Trophoblast cell (in vitro differentiated cells and primary cell): ENCODE measurements at regions not wholly inside any gene's neighbourhood (a gene's known extent, or its start where the extent isn't known, plus 50 kb on each side); places are given as distances from the start of the nearest gene placed in this dataset.

Source experiments
- DNase-seq, 2 donors: peaks; one replicate each; pipeline ENCODE4 v3.0.0-alpha.2; 2016
- H2AFZ ChIP-seq: 2 replicates; pipeline ENCODE4 v1.6.1; 2013; ENCODE audit warnings: low read length, moderate library complexity, mild to moderate bottlenecking; ENCODE audit not compliant: insufficient read depth, poor library complexity
- H2AK5ac ChIP-seq: 2 replicates; pipeline ENCODE4 v1.6.1; 2013; ENCODE audit warnings: mild to moderate bottlenecking, low read length
- H2BK120ac ChIP-seq: 2 replicates; pipeline ENCODE4 v1.6.1; 2013; ENCODE audit warnings: low read length, mild to moderate bottlenecking, moderate library complexity; ENCODE audit not compliant: insufficient read depth, poor library complexity
- H2BK12ac ChIP-seq: 2 replicates; pipeline ENCODE4 v1.6.1; 2013; ENCODE audit warnings: mild to moderate bottlenecking, low read length, moderate library complexity
- H2BK5ac ChIP-seq: 2 replicates; pipeline ENCODE4 v1.6.1; 2013; ENCODE audit warnings: low read length, low read depth, moderate library complexity, mild to moderate bottlenecking; ENCODE audit not compliant: poor library complexity
- H3K14ac ChIP-seq: 2 replicates; pipeline ENCODE4 v1.6.1; 2013; ENCODE audit warnings: mild to moderate bottlenecking, low read length
- H3K18ac ChIP-seq: 2 replicates; pipeline ENCODE4 v1.6.1; 2013; ENCODE audit warnings: mild to moderate bottlenecking, low read length
- H3K23ac ChIP-seq: 2 replicates; pipeline ENCODE4 v1.6.1; 2013; ENCODE audit warnings: low read length
- H3K27ac ChIP-seq: 2 replicates; pipeline ENCODE4 v1.5.1; 2013; ENCODE audit warnings: low read depth, mild to moderate bottlenecking, inconsistent platforms, low read length, moderate library complexity
- H3K27me3 ChIP-seq: 2 replicates; pipeline ENCODE4 v1.6.1; 2013; ENCODE audit warnings: inconsistent platforms, mild to moderate bottlenecking, low read length, moderate library complexity; ENCODE audit not compliant: insufficient read depth
- H3K36me3 ChIP-seq, 2 experiments: 1 replicate in 1 of 2; 2 replicates in 1 of 2; pipeline ENCODE4 v1.6.1; 2013; ENCODE audit warnings: low read length in 2 of 2, mild to moderate bottlenecking in 2 of 2, moderate library complexity in 1 of 2; ENCODE audit not compliant: insufficient read depth in 2 of 2, control insufficient read depth in 1 of 2
- H3K4ac ChIP-seq: 2 replicates; pipeline ENCODE4 v1.6.1; 2013; ENCODE audit warnings: low read depth, mild to moderate bottlenecking, low read length, moderate library complexity
- H3K4me1 ChIP-seq, 2 experiments: 1 replicate in 1 of 2; 2 replicates in 1 of 2; pipeline ENCODE4 v1.6.1; 2013; ENCODE audit warnings: low read length in 2 of 2, mild to moderate bottlenecking in 2 of 2, moderate library complexity in 1 of 2; ENCODE audit not compliant: insufficient read depth in 2 of 2, control insufficient read depth in 1 of 2
- H3K4me2 ChIP-seq: 2 replicates; pipeline ENCODE4 v1.6.1; 2013; ENCODE audit warnings: inconsistent platforms, mild to moderate bottlenecking, low read length, moderate library complexity
- H3K4me3 ChIP-seq: 2 replicates; pipeline ENCODE4 v1.5.1; 2013; ENCODE audit warnings: mild to moderate bottlenecking, low read depth, low read length, inconsistent platforms
- H3K79me1 ChIP-seq: one replicate; pipeline ENCODE4 v1.6.1; 2013; ENCODE audit warnings: low read length
- H3K79me2 ChIP-seq: 2 replicates; pipeline ENCODE4 v1.6.1; 2013; ENCODE audit warnings: low read length, mild to moderate bottlenecking; ENCODE audit not compliant: control insufficient read depth, insufficient read depth, poor library complexity
- H3K9ac ChIP-seq: 2 replicates; pipeline ENCODE4 v1.6.1; 2013; ENCODE audit warnings: mild to moderate bottlenecking, low read length
- H3K9me3 ChIP-seq: 2 replicates; pipeline ENCODE4 v1.6.1; 2013; ENCODE audit warnings: low read depth, mild to moderate bottlenecking, control low read depth, inconsistent platforms, low read length; ENCODE audit not compliant: insufficient read depth
- H4K12ac ChIP-seq: 2 replicates; pipeline ENCODE4 v1.6.1; 2013; ENCODE audit warnings: low read depth, mild to moderate bottlenecking, low read length, moderate library complexity
- H4K8ac ChIP-seq: 2 replicates; pipeline ENCODE4 v1.6.1; 2013; ENCODE audit warnings: low read depth, mild to moderate bottlenecking, low read length, moderate library complexity
- H4K91ac ChIP-seq: one replicate; pipeline ENCODE4 v1.6.1; 2013; ENCODE audit warnings: low read depth, mild to moderate bottlenecking, low read length, moderate library complexity
- WGBS: extraction: QIAGEN DNeasy Blood & Tissue Kit; methylation state at CpG from one replicate; pipeline ENCODE4 v1.1.7; 2013; ENCODE audit warnings: missing lambda C conversion rate; ENCODE audit not compliant: insufficient read length, insufficient coverage; ENCODE audit errors: extremely low coverage; 5-methylcytosine and 5-hydroxymethylcytosine counted together

DNA sequence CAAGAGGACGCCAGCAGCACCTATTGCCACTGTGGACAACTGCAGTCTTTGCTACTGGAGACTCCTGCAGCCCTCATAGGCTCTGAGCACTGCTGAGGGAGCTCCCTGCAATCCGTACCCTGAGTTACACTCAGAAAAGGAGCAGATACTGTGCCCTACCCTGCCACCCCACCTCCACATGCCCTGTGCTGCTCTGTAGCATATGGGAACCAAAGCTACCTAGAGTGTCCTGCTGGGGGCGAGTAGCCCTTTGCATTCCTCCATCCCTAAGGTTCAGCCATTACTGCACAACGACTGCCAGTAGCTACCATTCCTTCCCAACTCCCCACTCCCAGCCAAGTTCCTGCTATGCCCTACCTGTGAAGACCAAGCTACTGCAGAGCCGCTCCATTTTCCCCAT lies 90.2 kb upstream of the SNCAIP start:
- Histone ChIP-seq H3K4ac (no peak overlapping the region), H3K9ac (no peak overlapping the region), H2BK5ac (no peak overlapping the region), H3K27me3 (no peaks in the 10 kb centered on the region), H4K8ac (no peak overlapping the region), H3K14ac (no peak overlapping the region), H3K4me3 (no peak overlapping the region), H2AK5ac (no peak overlapping the region), H3K4me2 (no peak overlapping the region), H3K36me3 (no peaks in the 10 kb centered on the region), H3K79me1 (no peaks in the 10 kb centered on the region), H3K9me3 (peaks cover 2% of the 10 kb centered on the region), H3K4me1 (no peaks in the 10 kb centered on the region), H3K79me2 (no peaks in the 10 kb centered on the region), H4K91ac (no peak overlapping the region), H3K27ac (no peak overlapping the region), H2BK12ac (no peak overlapping the region), H2BK120ac (no peak overlapping the region), H3K18ac (no peak overlapping the region), H4K12ac (no peak overlapping the region), H3K23ac (no peak overlapping the region), H2AFZ (no peak overlapping the region)
- no CpG with 5 or more reads among the region's 5 CpGs for WGBS
- DNase-seq: no peak

DNA sequence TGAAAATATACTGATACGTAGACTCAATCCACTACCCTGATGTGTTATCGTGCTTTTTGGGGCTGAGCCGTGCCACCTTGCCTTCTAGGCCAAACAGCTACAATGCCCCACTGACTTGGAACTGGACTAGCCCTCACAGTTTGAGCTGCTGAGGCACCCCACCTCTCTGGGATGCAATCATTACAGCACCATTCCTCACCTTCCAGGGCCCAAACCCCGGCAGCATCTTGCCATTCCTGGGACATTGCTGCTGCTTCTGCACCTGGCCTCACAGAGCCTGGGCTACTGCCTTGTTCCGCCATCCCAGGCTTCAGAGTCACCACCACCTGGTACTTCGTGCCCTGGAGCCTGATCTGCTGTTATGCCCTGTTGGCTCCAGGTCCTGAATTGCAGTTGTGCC lies 89.5 kb upstream of the SNCAIP start:
- Histone ChIP-seq H4K91ac (no peak overlapping the region), H3K36me3 (no peaks in the 10 kb centered on the region), H3K4ac (no peak overlapping the region), H3K9ac (no peak overlapping the region), H2BK12ac (no peak overlapping the region), H3K4me1 (no peaks in the 10 kb centered on the region), H3K4me2 (no peak overlapping the region), H3K18ac (no peak overlapping the region), H3K27ac (no peak overlapping the region), H2AK5ac (no peak overlapping the region), H2BK5ac (no peak overlapping the region), H4K8ac (no peak overlapping the region), H3K23ac (no peak overlapping the region), H3K79me1 (no peaks in the 10 kb centered on the region), H3K79me2 (no peaks in the 10 kb centered on the region), H3K14ac (no peak overlapping the region), H4K12ac (no peak overlapping the region), H3K4me3 (no peak overlapping the region), H2AFZ (no peak overlapping the region), H3K27me3 (no peaks in the 10 kb centered on the region), H2BK120ac (no peak overlapping the region), H3K9me3 (peaks cover 2% of the 10 kb centered on the region)
- no peak for DNase-seq
- WGBS: no CpG with 5 or more reads among the region's 6 CpGs

DNA sequence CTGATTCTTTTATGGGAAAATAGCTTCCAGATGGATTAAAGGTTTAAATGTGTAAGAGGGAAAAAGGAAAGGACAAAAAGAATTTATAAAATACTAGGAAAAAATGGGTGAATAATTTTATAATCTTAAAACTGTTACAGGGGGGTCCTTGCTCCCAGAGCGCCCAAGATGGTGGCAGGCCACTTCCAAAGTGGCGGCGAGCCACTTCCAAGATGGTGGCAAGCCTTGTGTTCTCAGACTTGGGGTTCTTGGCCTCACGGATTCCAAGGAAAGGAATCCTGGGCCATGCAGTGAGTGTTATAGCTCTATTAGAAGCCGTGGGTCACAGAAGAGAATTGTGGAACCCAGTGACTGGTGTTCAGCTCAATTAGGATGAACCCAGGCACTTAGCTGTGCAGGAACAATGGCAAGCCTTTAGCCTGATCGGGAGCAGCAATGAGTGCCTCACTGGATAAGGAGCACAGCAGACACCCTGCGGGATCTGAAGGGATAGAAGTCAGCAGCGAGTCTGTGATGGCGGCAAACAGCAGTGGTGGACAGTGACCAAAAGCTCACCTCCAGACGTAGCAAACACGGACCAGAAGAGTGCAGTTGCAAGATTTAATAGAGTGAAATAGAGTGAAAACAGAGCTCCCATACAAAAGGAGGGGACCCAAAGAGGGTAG lies 83.2 kb upstream of the SNCAIP start:
- H4K8ac ChIP-seq: no peak overlapping the region
- H3K4me1 ChIP-seq: no peaks in the 10 kb centered on the region
- H3K27ac ChIP-seq: no peak overlapping the region
- no peak overlapping the region for H3K4me3 ChIP-seq
- H2BK120ac ChIP-seq: no peak overlapping the region
- no peak overlapping the region for H2BK12ac ChIP-seq
- no peak overlapping the region for H2AFZ ChIP-seq
- H3K27me3 ChIP-seq: no peaks in the 10 kb centered on the region
- no peak overlapping the region for H2AK5ac ChIP-seq
- H4K91ac ChIP-seq: no peak overlapping the region
- H3K36me3 ChIP-seq: no peaks in the 10 kb centered on the region
- peaks cover 2% of the 10 kb centered on the region for H3K9me3 ChIP-seq
- H3K4me2 ChIP-seq: no peak overlapping the region
- WGBS: no CpG with 5 or more reads among the region's 11 CpGs
- H3K14ac ChIP-seq: no peak overlapping the region
- H3K9ac ChIP-seq: no peak overlapping the region
- DNase-seq: no peak
- H3K23ac ChIP-seq: no peak overlapping the region
- H4K12ac ChIP-seq: no peak overlapping the region
- no peak overlapping the region for H2BK5ac ChIP-seq
- no peak overlapping the region for H3K4ac ChIP-seq
- no peaks in the 10 kb centered on the region for H3K79me2 ChIP-seq
- no peaks in the 10 kb centered on the region for H3K79me1 ChIP-seq
- H3K18ac ChIP-seq: no peak overlapping the region

DNA sequence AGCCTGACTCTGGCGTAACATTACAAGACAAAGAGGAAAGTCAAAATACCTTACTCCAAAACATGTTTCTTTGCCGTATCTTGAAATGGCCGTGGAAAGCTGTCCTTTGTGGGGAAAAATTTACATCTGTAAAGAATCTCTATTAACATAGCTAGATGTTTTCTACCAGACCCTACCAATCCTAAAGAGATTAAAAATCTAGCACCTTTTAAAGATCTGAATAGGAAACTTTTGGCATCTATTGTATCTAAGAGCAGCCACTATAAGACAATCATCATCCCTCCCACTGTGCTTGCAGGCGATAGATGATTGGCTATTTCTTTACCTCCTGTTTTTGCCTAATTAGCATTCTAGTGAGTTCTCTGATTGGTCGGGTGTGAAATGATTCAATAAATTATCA lies 82.5 kb upstream of the SNCAIP start:
- DNase-seq: no peak
- Histone ChIP-seq H4K8ac (no peak overlapping the region), H2BK5ac (no peak overlapping the region), H3K9me3 (peaks cover 2% of the 10 kb centered on the region), H2BK120ac (no peak overlapping the region), H3K9ac (no peak overlapping the region), H3K4ac (no peak overlapping the region), H3K4me3 (no peak overlapping the region), H2BK12ac (no peak overlapping the region), H4K91ac (no peak overlapping the region), H2AK5ac (no peak overlapping the region), H2AFZ (no peak overlapping the region), H3K27ac (no peak overlapping the region), H4K12ac (no peak overlapping the region), H3K14ac (no peak overlapping the region), H3K18ac (no peak overlapping the region), H3K4me2 (no peak overlapping the region), H3K79me2 (no peaks in the 10 kb centered on the region), H3K79me1 (no peaks in the 10 kb centered on the region), H3K27me3 (no peaks in the 10 kb centered on the region), H3K4me1 (no peaks in the 10 kb centered on the region), H3K23ac (no peak overlapping the region), H3K36me3 (no peaks in the 10 kb centered on the region)
- WGBS: no CpG with 5 or more reads among the region's 5 CpGs
